ENCODE measurements at regions not wholly inside any gene's neighbourhood (a gene's known extent, or its start where the extent isn't known, plus 50 kb on each side); places are given as distances from the start of the nearest gene placed in this dataset.

DNA sequence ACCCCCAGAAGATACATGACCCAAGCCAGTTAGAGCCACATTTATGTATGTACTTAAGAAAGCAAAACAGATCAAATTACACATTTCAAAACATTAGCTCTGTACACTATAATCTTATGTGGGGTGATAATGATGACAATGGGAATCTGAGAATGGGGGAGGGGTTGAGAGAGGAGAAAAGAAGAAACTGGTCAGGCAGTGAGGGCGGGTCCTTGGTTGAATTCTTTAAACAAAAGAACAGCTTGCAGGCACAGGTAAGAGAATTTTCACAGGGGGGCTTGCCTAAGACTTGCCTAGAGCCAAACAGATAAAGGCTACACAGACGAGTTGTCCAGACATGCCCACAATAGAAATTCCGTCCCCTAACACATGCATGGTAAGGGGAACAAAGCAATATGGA lies 76.8 kb upstream of the PTER start:
- TF ChIP-seq, protein P1, sequence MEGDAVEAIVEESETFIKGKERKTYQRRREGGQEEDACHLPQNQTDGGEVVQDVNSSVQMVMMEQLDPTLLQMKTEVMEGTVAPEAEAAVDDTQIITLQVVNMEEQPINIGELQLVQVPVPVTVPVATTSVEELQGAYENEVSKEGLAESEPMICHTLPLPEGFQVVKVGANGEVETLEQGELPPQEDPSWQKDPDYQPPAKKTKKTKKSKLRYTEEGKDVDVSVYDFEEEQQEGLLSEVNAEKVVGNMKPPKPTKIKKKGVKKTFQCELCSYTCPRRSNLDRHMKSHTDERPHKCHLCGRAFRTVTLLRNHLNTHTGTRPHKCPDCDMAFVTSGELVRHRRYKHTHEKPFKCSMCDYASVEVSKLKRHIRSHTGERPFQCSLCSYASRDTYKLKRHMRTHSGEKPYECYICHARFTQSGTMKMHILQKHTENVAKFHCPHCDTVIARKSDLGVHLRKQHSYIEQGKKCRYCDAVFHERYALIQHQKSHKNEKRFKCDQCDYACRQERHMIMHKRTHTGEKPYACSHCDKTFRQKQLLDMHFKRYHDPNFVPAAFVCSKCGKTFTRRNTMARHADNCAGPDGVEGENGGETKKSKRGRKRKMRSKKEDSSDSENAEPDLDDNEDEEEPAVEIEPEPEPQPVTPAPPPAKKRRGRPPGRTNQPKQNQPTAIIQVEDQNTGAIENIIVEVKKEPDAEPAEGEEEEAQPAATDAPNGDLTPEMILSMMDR (IDR thresholded peaks at IDR 0.05), result no peak
- no peak for TF ChIP-seq POLR2A (IDR thresholded peaks at IDR 0.05)
